Body of pancreas (tissue), 4 donors: ENCODE measurements at regions not wholly inside any gene's neighbourhood (a gene's known extent, or its start where the extent isn't known, plus 50 kb on each side); places are given as distances from the start of the nearest gene placed in this dataset.
"Not testable (repeated sequence)": the region's sequence is repeated elsewhere in the genome, so short reads cannot be mapped to it uniquely, and the experiment has no call there.

Source experiments
- ATAC-seq: fragments of 150-250 bp; one replicate; pipeline ENCODE4 v1.9.1; 2016
- DNase-seq, 4 donors: peaks; one replicate each; pipeline ENCODE4 v3.0.0-alpha.2; 2019
- H3K27ac ChIP-seq, 4 donors: fragments of 200-600 bp; sonication (generic); 1 replicate in 3 of 4; 2 replicates in 1 of 4; pipeline versions ENCODE4 v1.5.1 to v1.6.1; 2016 to 2019; ENCODE audit warnings: mild to moderate bottlenecking in 1 of 4, mixed read lengths in 1 of 4, moderate library complexity in 1 of 4
- H3K27me3 ChIP-seq, 2 donors: fragments of 200-600 bp; sonication (generic); one replicate each; pipeline ENCODE4 v1.6.0; 2016; ENCODE audit warnings: mild to moderate bottlenecking in 1 of 2
- H3K36me3 ChIP-seq, 2 donors: fragments of 200-600 bp; sonication (generic); replicated peaks in 1 of 2; 2 replicates each; pipeline ENCODE4 v1.5.1; 2016; ENCODE audit warnings: low read depth in 2 of 2; ENCODE audit not compliant: insufficient read depth in 1 of 2
- H3K4me1 ChIP-seq: fragments of 200-600 bp; sonication (generic); one replicate; pipeline ENCODE4 v1.6.0; 2016
- H3K4me3 ChIP-seq, 2 donors: fragments of 200-600 bp; sonication (generic); 1 replicate in 1 of 2; 2 replicates in 1 of 2; pipeline ENCODE4 v1.5.1; 2016 to 2019
- H3K9me3 ChIP-seq, 3 donors: fragments of 200-600 bp; sonication (generic); 1 replicate in 2 of 3; 2 replicates in 1 of 3; pipeline ENCODE4 v1.5.1; 2016
- CTCF ChIP-seq, 7 experiments: fragments of 450-650 bp in 4 of 7; fragments of 200-600 bp in 3 of 7; sonication (generic) in 3 of 7; IDR thresholded peaks; one replicate each; pipeline ENCODE4 v1.5.1; 2016 to 2019; ENCODE audit warnings: antibody characterized with exemption in 7 of 7
- POLR2A ChIP-seq, 3 donors: fragments of 450-650 bp; IDR thresholded peaks; one replicate each; pipeline ENCODE4 v1.6.1; 2016; ENCODE audit warnings: antibody characterized with exemption in 3 of 3, mild to moderate bottlenecking in 2 of 3
- WGBS, 2 donors: methylation state at CpG; one replicate each; pipeline ENCODE4 v1.1.5; 2017; 5-methylcytosine and 5-hydroxymethylcytosine counted together
- intact Hi-C: fragments of 100-400 bp; cut with DNase I; formaldehyde crosslinking; loops from one replicate; pipeline ENCODE4 v1.15.1; 2023

GRCh38 chr20:61096463-61096862, 155.6 kb upstream of the CDH4 start:
- Histone ChIP-seq H3K36me3 (no peaks in the 10 kb centered on the region), H3K9me3 (peaks cover 0 to 7% (median 0%) of the 10 kb centered on the region in 3 donors), H3K27me3 (no peaks in the 10 kb centered on the region), H3K4me1 (no peaks in the 10 kb centered on the region), H3K27ac (no peak overlapping the region), H3K4me3 (no peak overlapping the region)
- WGBS, 2 donors = 69 to 73% methylated on average over 2 of the region's 2 CpGs
- no peak for TF ChIP-seq POLR2A (IDR thresholded peaks at IDR 0.05)
- TF ChIP-seq CTCF (IDR thresholded peaks at IDR 0.05) = no peak
- ATAC-seq (no peak), DNase-seq (no peak)
- intact Hi-C loops = no loop called here

GRCh38 chr20:61099806-61100205, 152.3 kb upstream of the CDH4 start:
- Histone ChIP-seq H3K27ac (no peak overlapping the region), H3K4me1 (no peaks in the 10 kb centered on the region), H3K27me3 (no peaks in the 10 kb centered on the region), H3K36me3 (no peaks in the 10 kb centered on the region), H3K9me3 (no peaks in the 10 kb centered on the region), H3K4me3 (no peak overlapping the region)
- no peak for ATAC-seq
- intact Hi-C loops = no loop called here
- DNase-seq = no peak
- TF ChIP-seq POLR2A (IDR thresholded peaks at IDR 0.05) (no peak), CTCF (IDR thresholded peaks at IDR 0.05) (no peak)
- WGBS, 2 donors = 51 to 57% methylated on average over 12 of the region's 12 CpGs

DNA sequence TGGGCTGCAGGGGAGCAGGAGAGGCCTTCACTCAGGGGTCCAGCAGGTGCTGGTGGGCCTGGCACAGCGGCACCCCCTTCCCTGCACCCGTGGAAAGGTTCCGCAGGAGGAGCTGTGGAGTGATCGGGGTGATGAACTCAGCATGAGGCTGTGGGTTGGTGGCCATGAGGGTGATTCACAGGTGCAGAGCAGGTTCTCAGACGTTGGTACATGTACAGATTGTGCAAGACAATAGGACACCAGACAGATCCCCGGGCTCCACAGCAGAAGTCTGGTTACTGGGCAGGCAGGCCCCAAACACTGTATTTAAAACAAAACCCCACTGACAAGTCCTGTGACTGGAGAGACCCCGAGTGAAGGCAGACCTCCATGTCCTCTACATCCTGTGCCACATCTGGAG, 151.6 kb upstream of the CDH4 start:
- ATAC-seq = no peak
- Histone ChIP-seq H3K36me3 (no peaks in the 10 kb centered on the region), H3K27ac (no peak overlapping the region), H3K27me3 (no peaks in the 10 kb centered on the region), H3K9me3 (no peaks in the 10 kb centered on the region), H3K4me3 (no peak overlapping the region), H3K4me1 (no peaks in the 10 kb centered on the region)
- no peak for DNase-seq
- TF ChIP-seq POLR2A (IDR thresholded peaks at IDR 0.05) = no peak
- no peak for TF ChIP-seq CTCF (IDR thresholded peaks at IDR 0.05)
- intact Hi-C loops = no loop called here
- WGBS, 2 donors = 65 to 78% methylated on average over 6 to 7 of the region's 7 CpGs

- H3K9me3 ChIP-seq, DNase-seq, H3K4me3 ChIP-seq, H3K4me1 ChIP-seq, intact Hi-C loops, ATAC-seq, H3K27ac ChIP-seq, H3K27me3 ChIP-seq, H3K36me3 ChIP-seq: not testable (repeated sequence)
- WGBS, 2 donors = 50 to 66% methylated on average over 4 to 8 of the region's 8 CpGs
Observed at GRCh38 chr20:61101321-61101720, 150.7 kb upstream of the CDH4 start.

DNA sequence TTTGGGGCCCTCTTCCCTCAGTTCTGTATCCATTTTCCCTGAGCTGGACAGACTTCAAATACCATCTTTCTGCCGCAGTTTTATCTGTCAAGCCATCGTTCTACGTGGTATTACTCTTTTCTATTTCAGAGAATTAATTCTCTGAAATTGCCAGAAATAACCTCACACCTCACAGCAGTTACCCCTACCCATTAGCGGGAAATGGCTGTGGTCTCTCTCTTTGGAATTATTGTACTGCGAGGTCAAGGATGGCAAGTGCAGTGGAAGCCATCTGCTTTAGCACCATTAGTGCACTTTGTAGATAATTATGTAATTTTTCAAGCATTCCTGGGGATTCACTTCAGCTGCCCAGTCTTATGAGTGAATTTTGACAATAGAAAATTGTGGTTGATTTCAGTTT, 147.8 kb upstream of the CDH4 start:
- Histone ChIP-seq H3K4me1 (no peaks in the 10 kb centered on the region), H3K4me3 (no peak overlapping the region), H3K9me3 (no peaks in the 10 kb centered on the region), H3K27me3 (no peaks in the 10 kb centered on the region), H3K27ac (no peak overlapping the region), H3K36me3 (no peaks in the 10 kb centered on the region)
- DNase-seq = no peak
- WGBS, 2 donors = 67 to 78% methylated on average over 5 of the region's 5 CpGs
- ATAC-seq = no peak
- no peak for TF ChIP-seq CTCF (IDR thresholded peaks at IDR 0.05)
- TF ChIP-seq POLR2A (IDR thresholded peaks at IDR 0.05) = no peak
- intact Hi-C loops = no loop called here
